GF-D8 (cell line): ENCODE measurements at regions not wholly inside any gene's neighbourhood (a gene's known extent, or its start where the extent isn't known, plus 50 kb on each side); places are given as distances from the start of the nearest gene placed in this dataset.

Experiments
- DNase-seq: peaks from one replicate; lab custom pipeline; 2025; lab: John Stamatoyannopoulos, UW

GRCh38 chr9:82320566-82320965 is 332.0 kb downstream of the SPATA31D1 start:
- DNase-seq = no peak

GRCh38 chr9:82325907-82326306 is 337.3 kb downstream of the SPATA31D1 start:
- no peak for DNase-seq

- DNase-seq = no peak
Measured at GRCh38 chr9:82327641-82328040, 339.1 kb downstream of the SPATA31D1 start.

GRCh38 chr9:82331079-82331478 is 342.5 kb downstream of the SPATA31D1 start:
- no peak for DNase-seq

- DNase-seq = no peak
Measured at GRCh38 chr9:82332018-82332773, 343.6 kb downstream of the SPATA31D1 start.

- DNase-seq = no peak
Measured at GRCh38 chr9:82332774-82333152, 344.2 kb downstream of the SPATA31D1 start.

GRCh38 chr9:82333671-82334070 is 345.1 kb downstream of the SPATA31D1 start:
- no peak for DNase-seq

- no peak for DNase-seq
Measured at GRCh38 chr9:82334286-82334685, 345.7 kb downstream of the SPATA31D1 start.

GRCh38 chr9:82337351-82337750 is 348.8 kb downstream of the SPATA31D1 start:
- no peak for DNase-seq

GRCh38 chr9:82342046-82342445 is 353.5 kb downstream of the SPATA31D1 start:
- no peak for DNase-seq

GRCh38 chr9:82346040-82346439 is 357.5 kb downstream of the SPATA31D1 start:
- no peak for DNase-seq

- DNase-seq = no peak
Measured at GRCh38 chr9:82353631-82354278, 365.2 kb downstream of the SPATA31D1 start.

- DNase-seq = no peak
Measured at GRCh38 chr9:82354279-82354659, 365.7 kb downstream of the SPATA31D1 start.

GRCh38 chr9:82356131-82356530 is 367.6 kb downstream of the SPATA31D1 start:
- no peak for DNase-seq

- no peak for DNase-seq
Measured at GRCh38 chr9:82356871-82357270, 368.3 kb downstream of the SPATA31D1 start.

- DNase-seq = no peak
Measured at GRCh38 chr9:82363198-82363597, 374.6 kb downstream of the SPATA31D1 start.

GRCh38 chr9:82363682-82364081 is 375.1 kb downstream of the SPATA31D1 start:
- no peak for DNase-seq

GRCh38 chr9:82367016-82367415 is 378.4 kb downstream of the SPATA31D1 start:
- no peak for DNase-seq

- DNase-seq = no peak
Measured at GRCh38 chr9:82367929-82368328, 379.4 kb downstream of the SPATA31D1 start.

GRCh38 chr9:82369251-82369945 is 380.8 kb downstream of the SPATA31D1 start:
- no peak for DNase-seq

GRCh38 chr9:82375041-82375440 is 386.5 kb downstream of the SPATA31D1 start:
- DNase-seq = no peak

- DNase-seq = no peak
Measured at GRCh38 chr9:82376677-82377232, 388.2 kb downstream of the SPATA31D1 start.
